HepG2 (cell line): ENCODE measurements at regions not wholly inside any gene's neighbourhood (a gene's known extent, or its start where the extent isn't known, plus 50 kb on each side); places are given as distances from the start of the nearest gene placed in this dataset.

ENCODE experiments used
- ARNTL ChIP-seq: sonication (generic); formaldehyde crosslinking; IDR thresholded peaks from 2 replicates; pipeline ENCODE4 v1.4.0; 2020; ENCODE audit warnings: mild to moderate bottlenecking, missing genetic modification reagents
- EP300 ChIP-seq, 3 experiments: sonication (generic) in 1 of 3; formaldehyde crosslinking in 1 of 3; IDR thresholded peaks; 2 replicates each; pipeline versions ENCODE4 v1.5.1 to v1.6.1; 2011 to 2020; ENCODE audit warnings: low read depth in 2 of 3, low read length in 2 of 3, borderline replicate concordance in 1 of 3, improper control_type of control experiment in 1 of 3, mild to moderate bottlenecking in 1 of 3, missing genetic modification reagents in 1 of 3, moderate library complexity in 1 of 3
- GATAD2A ChIP-seq: IDR thresholded peaks from 2 replicates; pipeline ENCODE4 v1.6.1; 2016
- KAT7 ChIP-seq: IDR thresholded peaks from 2 replicates; pipeline ENCODE4 v1.6.1; 2018; ENCODE audit warnings: borderline replicate concordance, missing compliant biosample characterization
- KDM2A ChIP-seq: sonication (generic); formaldehyde crosslinking; IDR thresholded peaks from 2 replicates; pipeline ENCODE4 v1.4.0; 2020; ENCODE audit warnings: low read depth, missing genetic modification reagents, borderline replicate concordance
- KDM6A ChIP-seq: IDR thresholded peaks from 2 replicates; pipeline ENCODE4 v1.6.1; 2016; ENCODE audit warnings: low read depth
- KLF16 ChIP-seq, 2 experiments: sonication (generic) in 1 of 2; formaldehyde crosslinking in 1 of 2; IDR thresholded peaks; 2 replicates each; pipeline versions ENCODE4 v1.6.1 to v1.8.0; 2016 to 2023; ENCODE audit warnings: missing genetic modification reagents in 2 of 2, missing compliant biosample characterization in 1 of 2
- MIER2 ChIP-seq: IDR thresholded peaks from 2 replicates; pipeline ENCODE4 v1.6.1; 2016; ENCODE audit warnings: missing biosample characterization, missing genetic modification reagents
- RARA ChIP-seq: IDR thresholded peaks from 2 replicates; pipeline ENCODE4 v1.6.1; 2016; ENCODE audit warnings: missing genetic modification reagents, missing compliant biosample characterization
- SNAPC2 ChIP-seq: sonication (generic); formaldehyde crosslinking; IDR thresholded peaks from 2 replicates; pipeline ENCODE4 v1.8.1; 2022; ENCODE audit warnings: mild to moderate bottlenecking, missing genetic modification reagents
- SRSF9 ChIP-seq: fragments of 200-400 bp; formaldehyde crosslinking; IDR thresholded peaks from 2 replicates; pipeline ENCODE4 v1.6.1; 2018; ENCODE audit warnings: borderline replicate concordance, mild to moderate bottlenecking, low read depth, low read length; ENCODE audit not compliant: insufficient read depth, poor library complexity, severe bottlenecking
- ZKSCAN8 ChIP-seq: IDR thresholded peaks from 2 replicates; pipeline ENCODE4 v1.6.1; 2016; ENCODE audit warnings: borderline replicate concordance, missing genetic modification reagents, missing compliant biosample characterization
- ZNF451 ChIP-seq: sonication (generic); formaldehyde crosslinking; IDR thresholded peaks from 2 replicates; pipeline ENCODE4 v1.5.0; 2020; ENCODE audit warnings: mild to moderate bottlenecking, missing genetic modification reagents
- ZNF460 ChIP-seq: sonication (generic); formaldehyde crosslinking; IDR thresholded peaks from 2 replicates; pipeline ENCODE4 v1.5.1; 2020; ENCODE audit warnings: missing genetic modification reagents, mild to moderate bottlenecking, borderline replicate concordance
- ZNF550 ChIP-seq: sonication (generic); formaldehyde crosslinking; IDR thresholded peaks from 2 replicates; pipeline ENCODE4 v1.4.0; 2020; ENCODE audit warnings: mild to moderate bottlenecking, missing genetic modification reagents, borderline replicate concordance
- ZNF552 ChIP-seq: sonication (generic); formaldehyde crosslinking; IDR thresholded peaks from 2 replicates; pipeline ENCODE4 v1.9.0; 2022; ENCODE audit warnings: missing genetic modification reagents, mild to moderate bottlenecking, borderline replicate concordance
- ZNF564 ChIP-seq: sonication (generic); formaldehyde crosslinking; IDR thresholded peaks from 2 replicates; pipeline ENCODE4 v1.8.1; 2023; ENCODE audit warnings: mild to moderate bottlenecking, missing genetic modification reagents
- ZSCAN21 ChIP-seq: sonication (generic); formaldehyde crosslinking; IDR thresholded peaks from 2 replicates; pipeline ENCODE4 v1.8.0; 2022; ENCODE audit warnings: mild to moderate bottlenecking, missing genetic modification reagents, moderate library complexity, borderline replicate concordance
- TF ChIP-seq, protein P1 (sequence below): sonication (generic); formaldehyde crosslinking; IDR thresholded peaks from 2 replicates; pipeline ENCODE4 v1.4.0; 2020; ENCODE audit warnings: mild to moderate bottlenecking, missing genetic modification reagents
- TF ChIP-seq, protein P2 (sequence below): sonication (generic); formaldehyde crosslinking; IDR thresholded peaks from 2 replicates; pipeline ENCODE4 v1.8.0; 2022; ENCODE audit warnings: missing genetic modification reagents, mild to moderate bottlenecking, borderline replicate concordance

DNA sequence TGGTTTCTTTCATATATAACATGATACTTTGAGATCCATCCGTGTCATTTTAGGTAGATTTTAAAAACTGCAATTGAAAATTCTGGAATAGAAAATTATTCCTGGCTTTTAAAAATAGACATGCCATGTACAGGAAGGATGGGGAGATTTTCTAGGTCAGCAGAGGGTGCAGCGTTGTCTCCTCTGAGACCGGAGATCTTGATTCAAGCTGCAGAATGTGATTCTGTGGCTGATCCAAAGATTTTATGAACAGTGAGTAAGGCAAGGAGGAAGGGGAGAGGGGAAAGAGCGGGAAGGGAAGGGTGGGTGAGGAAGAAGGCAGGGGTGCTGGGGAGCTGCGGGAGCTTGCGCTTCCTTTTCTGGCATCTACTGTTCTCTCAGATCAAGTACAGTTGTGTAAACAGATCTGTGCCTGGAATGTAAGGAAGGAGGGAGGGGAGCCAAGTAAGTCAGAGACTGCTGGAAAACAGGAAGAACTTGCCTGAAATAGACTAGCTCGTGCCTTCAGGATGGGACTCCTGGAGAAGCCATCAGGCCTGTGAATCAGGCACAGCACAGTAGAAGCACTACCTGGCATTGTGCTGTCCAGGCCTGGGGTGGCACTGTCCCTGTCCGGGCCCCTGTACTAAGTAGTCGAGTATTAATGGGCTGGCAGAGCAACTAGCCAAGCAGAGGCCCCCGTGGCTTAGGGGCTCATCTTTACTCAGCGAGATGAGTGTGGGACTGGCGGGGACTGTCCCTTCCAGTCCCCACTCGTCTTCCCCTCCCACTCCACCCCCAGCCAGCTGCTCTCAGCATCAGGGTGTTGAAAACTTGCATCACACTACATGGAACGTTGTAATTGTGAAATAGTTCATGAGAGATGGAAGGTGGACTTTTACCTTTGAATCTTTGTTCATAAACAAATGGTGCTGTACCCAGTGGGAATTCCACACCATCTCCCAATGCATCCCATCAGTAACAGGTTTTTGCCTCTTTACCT lies 163.5 kb downstream of the UXS1 start (continued):
- TF ChIP-seq, protein P1, sequence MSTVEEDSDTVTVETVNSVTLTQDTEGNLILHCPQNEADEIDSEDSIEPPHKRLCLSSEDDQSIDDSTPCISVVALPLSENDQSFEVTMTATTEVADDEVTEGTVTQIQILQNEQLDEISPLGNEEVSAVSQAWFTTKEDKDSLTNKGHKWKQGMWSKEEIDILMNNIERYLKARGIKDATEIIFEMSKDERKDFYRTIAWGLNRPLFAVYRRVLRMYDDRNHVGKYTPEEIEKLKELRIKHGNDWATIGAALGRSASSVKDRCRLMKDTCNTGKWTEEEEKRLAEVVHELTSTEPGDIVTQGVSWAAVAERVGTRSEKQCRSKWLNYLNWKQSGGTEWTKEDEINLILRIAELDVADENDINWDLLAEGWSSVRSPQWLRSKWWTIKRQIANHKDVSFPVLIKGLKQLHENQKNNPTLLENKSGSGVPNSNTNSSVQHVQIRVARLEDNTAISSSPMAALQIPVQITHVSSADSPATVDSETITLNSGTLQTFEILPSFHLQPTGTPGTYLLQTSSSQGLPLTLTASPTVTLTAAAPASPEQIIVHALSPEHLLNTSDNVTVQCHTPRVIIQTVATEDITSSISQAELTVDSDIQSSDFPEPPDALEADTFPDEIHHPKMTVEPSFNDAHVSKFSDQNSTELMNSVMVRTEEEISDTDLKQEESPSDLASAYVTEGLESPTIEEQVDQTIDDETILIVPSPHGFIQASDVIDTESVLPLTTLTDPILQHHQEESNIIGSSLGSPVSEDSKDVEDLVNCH (CRISPR knock-in tag), result no peak
- peak; percentile 84 for TF ChIP-seq ZSCAN21 (CRISPR knock-in tag)
- TF ChIP-seq KAT7, result 0 out of 2 replicates have a peak, but pooled peaks have one; percentile 42
- TF ChIP-seq SNAPC2 (CRISPR knock-in tag), result peak; percentile 66; the same call in 1 of the 2 replicates
- TF ChIP-seq SRSF9, result no peak
- peak; percentile 99 for TF ChIP-seq GATAD2A (CRISPR knock-in tag)
- peak; percentile 59 for TF ChIP-seq KDM2A (CRISPR knock-in tag)
- TF ChIP-seq ARNTL (CRISPR knock-in tag), result peak; percentile 74
- TF ChIP-seq MIER2 (CRISPR knock-in tag), result peak; percentile 84
- TF ChIP-seq ZNF550, result no peak
- 0 out of 2 replicates have a peak, but pooled peaks have one; percentile 46 for TF ChIP-seq ZNF564
- TF ChIP-seq KDM6A (CRISPR knock-in tag), result peak; percentile 91
- TF ChIP-seq ZKSCAN8 (CRISPR knock-in tag), result peak; percentile 88
- peak; percentile 65; the same call in 1 of the 2 replicates for TF ChIP-seq ZNF460 (CRISPR knock-in tag)
- TF ChIP-seq KLF16 (CRISPR knock-in tag; IDR thresholded peaks at IDR 0.05), result peak in 1 of 2 experiments; percentile 99; a peak in 2 of 4 replicates
- TF ChIP-seq ZNF451 (CRISPR knock-in tag), result 0 out of 2 replicates have a peak, but pooled peaks have one; percentile 26
- TF ChIP-seq EP300 (IDR thresholded peaks at IDR 0.05; ENCODE audit: low read depth in 2 of 2, low read length in 2 of 2), result peak; percentile 94 to 99
- TF ChIP-seq EP300 (CRISPR knock-in tag; IDR thresholded peaks at IDR 0.05; ENCODE audit: borderline replicate concordance), result peak; percentile 84
- peak; percentile 69; the same call in 1 of the 2 replicates for TF ChIP-seq ZNF552 (CRISPR knock-in tag)
- TF ChIP-seq, protein P2, sequence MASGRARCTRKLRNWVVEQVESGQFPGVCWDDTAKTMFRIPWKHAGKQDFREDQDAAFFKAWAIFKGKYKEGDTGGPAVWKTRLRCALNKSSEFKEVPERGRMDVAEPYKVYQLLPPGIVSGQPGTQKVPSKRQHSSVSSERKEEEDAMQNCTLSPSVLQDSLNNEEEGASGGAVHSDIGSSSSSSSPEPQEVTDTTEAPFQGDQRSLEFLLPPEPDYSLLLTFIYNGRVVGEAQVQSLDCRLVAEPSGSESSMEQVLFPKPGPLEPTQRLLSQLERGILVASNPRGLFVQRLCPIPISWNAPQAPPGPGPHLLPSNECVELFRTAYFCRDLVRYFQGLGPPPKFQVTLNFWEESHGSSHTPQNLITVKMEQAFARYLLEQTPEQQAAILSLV (CRISPR knock-in tag), result peak; percentile 43; the same call in 1 of the 2 replicates
- peak; percentile 81 for TF ChIP-seq RARA (CRISPR knock-in tag)
